Prostate gland (tissue), 2 donors: ENCODE measurements at regions not wholly inside any gene's neighbourhood (a gene's known extent, or its start where the extent isn't known, plus 50 kb on each side); places are given as distances from the start of the nearest gene placed in this dataset.

Experiments used
- POLR2A ChIP-seq: fragments of 450-650 bp; IDR thresholded peaks from one replicate; pipeline ENCODE4 v1.6.1; 2016; ENCODE audit warnings: antibody characterized with exemption, mild to moderate bottlenecking
- POLR2AphosphoS5 ChIP-seq: sonication (generic); formaldehyde crosslinking; IDR thresholded peaks from one replicate; pipeline ENCODE4 v1.6.1; 2017; ENCODE audit warnings: antibody characterized with exemption
- TF ChIP-seq, protein P1 (sequence below), 4 experiments: fragments of 200-600 bp in 2 of 4; fragments of 450-650 bp in 2 of 4; sonication (generic) in 2 of 4; IDR thresholded peaks; 1 replicate in 3 of 4; 2 replicates in 1 of 4; pipeline ENCODE4 v1.5.1; 2016 to 2019; ENCODE audit warnings: antibody characterized with exemption in 4 of 4, mild to moderate bottlenecking in 2 of 4, moderate library complexity in 2 of 4

DNA sequence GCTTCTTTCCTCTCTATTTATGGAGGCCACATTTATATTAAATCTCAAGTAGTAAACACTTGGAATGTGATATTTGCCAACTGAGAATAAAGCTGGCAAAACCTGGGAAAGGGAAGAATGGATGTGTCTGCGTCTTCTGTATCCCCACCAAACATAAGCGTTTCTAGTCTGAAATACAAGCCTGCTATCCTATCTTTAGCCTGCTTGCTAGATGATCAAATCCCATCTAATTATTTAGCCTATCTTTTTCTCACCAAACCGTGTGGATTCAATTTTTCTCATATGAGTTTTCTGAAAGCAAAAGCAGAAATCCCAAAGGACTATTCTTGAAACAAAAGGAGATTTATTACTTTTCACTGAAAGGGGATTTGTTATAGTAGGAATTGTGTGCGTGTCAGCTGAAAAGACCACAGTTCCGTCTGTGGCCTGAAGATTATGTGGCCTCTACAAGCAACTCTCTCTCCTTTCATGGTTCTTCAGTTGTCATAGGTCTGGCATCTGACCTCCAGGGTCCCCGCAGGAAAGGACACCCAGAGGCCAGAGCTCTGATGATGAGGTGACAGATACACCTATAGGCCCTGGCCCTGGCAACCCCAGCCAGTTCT is 266.0 kb upstream of the MCTP2 start:
- TF ChIP-seq, protein P1, sequence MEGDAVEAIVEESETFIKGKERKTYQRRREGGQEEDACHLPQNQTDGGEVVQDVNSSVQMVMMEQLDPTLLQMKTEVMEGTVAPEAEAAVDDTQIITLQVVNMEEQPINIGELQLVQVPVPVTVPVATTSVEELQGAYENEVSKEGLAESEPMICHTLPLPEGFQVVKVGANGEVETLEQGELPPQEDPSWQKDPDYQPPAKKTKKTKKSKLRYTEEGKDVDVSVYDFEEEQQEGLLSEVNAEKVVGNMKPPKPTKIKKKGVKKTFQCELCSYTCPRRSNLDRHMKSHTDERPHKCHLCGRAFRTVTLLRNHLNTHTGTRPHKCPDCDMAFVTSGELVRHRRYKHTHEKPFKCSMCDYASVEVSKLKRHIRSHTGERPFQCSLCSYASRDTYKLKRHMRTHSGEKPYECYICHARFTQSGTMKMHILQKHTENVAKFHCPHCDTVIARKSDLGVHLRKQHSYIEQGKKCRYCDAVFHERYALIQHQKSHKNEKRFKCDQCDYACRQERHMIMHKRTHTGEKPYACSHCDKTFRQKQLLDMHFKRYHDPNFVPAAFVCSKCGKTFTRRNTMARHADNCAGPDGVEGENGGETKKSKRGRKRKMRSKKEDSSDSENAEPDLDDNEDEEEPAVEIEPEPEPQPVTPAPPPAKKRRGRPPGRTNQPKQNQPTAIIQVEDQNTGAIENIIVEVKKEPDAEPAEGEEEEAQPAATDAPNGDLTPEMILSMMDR (IDR thresholded peaks at IDR 0.05) = no peak
- TF ChIP-seq POLR2A = no peak
- TF ChIP-seq POLR2AphosphoS5 = no peak
